T-helper 2 cell treated with Interferon-gamma antibody and Interleukin-4, amounts not matched to agents 100 ng/mL and 5 ng/mL, for 36 hours (primary cell): ENCODE measurements at regions not wholly inside any gene's neighbourhood (a gene's known extent, or its start where the extent isn't known, plus 50 kb on each side); places are given as distances from the start of the nearest gene placed in this dataset.

Experiments
- intact Hi-C: fragments of 100-400 bp; cut with micrococcal nuclease; formaldehyde crosslinking; loops from one replicate; pipeline ENCODE4 v1.15.1; 2023

- intact Hi-C loops, result no loop called here
Observed at GRCh38 chr12:23450810-23451209, 498.7 kb downstream of the SOX5 start.

- intact Hi-C loops, result no loop called here
Observed at GRCh38 chr12:23455283-23455682, 494.2 kb downstream of the SOX5 start.

GRCh38 chr12:23458640-23459039 lies 490.8 kb downstream of the SOX5 start:
- intact Hi-C loops, result no loop called here

- intact Hi-C loops, result no loop called here
Observed at GRCh38 chr12:23462546-23462945, 486.9 kb downstream of the SOX5 start.

- intact Hi-C loops, result no loop called here
Observed at GRCh38 chr12:23463172-23463571, 486.3 kb downstream of the SOX5 start.

- intact Hi-C loops, result no loop called here
Observed at GRCh38 chr12:23464241-23464812, 485.1 kb downstream of the SOX5 start.

GRCh38 chr12:23472329-23472971 lies 477.0 kb downstream of the SOX5 start:
- intact Hi-C loops, result no loop called here

GRCh38 chr12:23473071-23473470 lies 476.4 kb downstream of the SOX5 start:
- intact Hi-C loops, result no loop called here

- intact Hi-C loops, result no loop called here
Observed at GRCh38 chr12:23474438-23474976, 475.0 kb downstream of the SOX5 start.
